Karpas-422 (cell line): ENCODE measurements at regions not wholly inside any gene's neighbourhood (a gene's known extent, or its start where the extent isn't known, plus 50 kb on each side); places are given as distances from the start of the nearest gene placed in this dataset.

Experiments used
- DNase-seq: peaks from one replicate; pipeline ENCODE4 v3.0.0-alpha.2; 2015
- H2AFZ ChIP-seq: fragments of 200-600 bp; sonication (generic); 2 replicates; pipeline ENCODE4 v1.6.1; 2014; ENCODE audit warnings: antibody characterized with exemption, low read length, mixed read lengths
- H3K27ac ChIP-seq: fragments of 200-600 bp; sonication (generic); 2 replicates; pipeline ENCODE4 v1.5.1; 2014; ENCODE audit warnings: mild to moderate bottlenecking, low read length, moderate library complexity
- H3K27me3 ChIP-seq: fragments of 200-600 bp; sonication (generic); 2 replicates; pipeline ENCODE4 v1.6.1; 2014; ENCODE audit warnings: low read length, mixed read lengths
- H3K36me3 ChIP-seq: fragments of 200-600 bp; sonication (generic); 2 replicates; pipeline ENCODE4 v1.6.1; 2014; ENCODE audit warnings: low read length, mixed read lengths; ENCODE audit not compliant: insufficient read depth
- H3K4me1 ChIP-seq: fragments of 200-600 bp; sonication (generic); 2 replicates; pipeline ENCODE4 v1.6.1; 2014; ENCODE audit warnings: mild to moderate bottlenecking, low read length, mixed read lengths
- H3K4me2 ChIP-seq: fragments of 200-600 bp; sonication (generic); 2 replicates; pipeline ENCODE4 v1.6.1; 2014; ENCODE audit warnings: low read length, low read depth, mild to moderate bottlenecking; ENCODE audit not compliant: poor library complexity, severe bottlenecking
- H3K4me3 ChIP-seq: fragments of 200-600 bp; sonication (generic); 2 replicates; pipeline ENCODE4 v1.5.1; 2014; ENCODE audit warnings: mild to moderate bottlenecking, antibody characterized with exemption, low read length, mixed read lengths
- H3K79me2 ChIP-seq: fragments of 200-600 bp; sonication (generic); 2 replicates; pipeline ENCODE4 v1.6.1; 2014; ENCODE audit warnings: mild to moderate bottlenecking, low read length, mixed read lengths
- H3K9ac ChIP-seq: fragments of 200-600 bp; sonication (generic); 2 replicates; pipeline ENCODE4 v1.6.0; 2014; ENCODE audit warnings: low read length
- H3K9me2 ChIP-seq: fragments of 200-600 bp; sonication (generic), shearing (Covaris generic); replicated peaks from 2 replicates; pipeline ENCODE4 v1.6.0; 2014; ENCODE audit warnings: mild to moderate bottlenecking, low read length, moderate library complexity; ENCODE audit not compliant: insufficient read depth
- H3K9me3 ChIP-seq: fragments of 300-700, 200-600 bp; sonication (generic); 2 replicates; pipeline ENCODE4 v1.6.1; 2014; ENCODE audit warnings: low read length, mixed read lengths
- H4K20me1 ChIP-seq: fragments of 200-600 bp; sonication (generic); 2 replicates; pipeline ENCODE4 v1.6.1; 2014; ENCODE audit warnings: mild to moderate bottlenecking, antibody characterized with exemption, low read length, low read depth; ENCODE audit not compliant: insufficient read depth

GRCh38 chr4:97374526-97374925 lies 768.8 kb downstream of the STPG2 start:
- Histone ChIP-seq H3K27ac (no peak overlapping the region), H3K36me3 (no peaks in the 10 kb centered on the region), H3K4me3 (no peak overlapping the region), H4K20me1 (no peaks in the 10 kb centered on the region), H3K9me3 (peaks cover 9% of the 10 kb centered on the region), H3K27me3 (no peaks in the 10 kb centered on the region), H3K9me2 (no peaks in the 10 kb centered on the region), H3K9ac (no peak overlapping the region), H3K79me2 (no peaks in the 10 kb centered on the region), H3K4me2 (no peak overlapping the region), H2AFZ (no peak overlapping the region), H3K4me1 (no peaks in the 10 kb centered on the region)
- DNase-seq: no peak

- H3K27ac ChIP-seq: no peak overlapping the region
- no peak overlapping the region for H3K9ac ChIP-seq
- H3K4me1 ChIP-seq: no peaks in the 10 kb centered on the region
- H3K9me2 ChIP-seq: no peaks in the 10 kb centered on the region
- H4K20me1 ChIP-seq: no peaks in the 10 kb centered on the region
- no peaks in the 10 kb centered on the region for H3K27me3 ChIP-seq
- no peaks in the 10 kb centered on the region for H3K79me2 ChIP-seq
- H2AFZ ChIP-seq: no peak overlapping the region
- no peak overlapping the region for H3K4me2 ChIP-seq
- H3K9me3 ChIP-seq: peaks cover 19% of the 10 kb centered on the region; the same call in 1 of the 2 replicates
- no peak overlapping the region for H3K4me3 ChIP-seq
- H3K36me3 ChIP-seq: no peaks in the 10 kb centered on the region
- DNase-seq: no peak
These were observed 756.3 kb downstream of the STPG2 start for GRCh38 chr4:97386969-97387368.

DNA sequence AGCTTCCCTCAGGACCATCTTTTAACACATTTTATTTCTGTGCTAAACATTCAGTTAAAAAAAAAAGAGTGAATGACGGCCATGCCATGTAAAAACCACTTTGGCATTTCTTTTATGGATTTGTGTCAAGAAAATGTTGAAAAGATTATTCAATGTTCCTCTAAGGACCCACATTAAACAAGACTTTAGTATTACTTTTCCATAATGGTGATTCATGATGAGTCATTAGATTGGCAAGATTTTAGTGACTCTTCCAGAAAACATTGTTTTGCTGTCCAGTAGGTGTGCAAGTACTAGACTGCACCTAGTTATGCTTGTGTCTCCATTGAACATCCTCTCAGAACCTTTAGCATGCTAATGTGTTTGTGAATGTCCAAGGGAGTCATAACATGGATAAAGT lies 748.6 kb downstream of the STPG2 start:
- H3K9ac ChIP-seq: no peak overlapping the region
- no peaks in the 10 kb centered on the region for H3K4me1 ChIP-seq
- no peaks in the 10 kb centered on the region for H3K36me3 ChIP-seq
- no peak overlapping the region for H3K4me2 ChIP-seq
- no peak for DNase-seq
- no peaks in the 10 kb centered on the region for H4K20me1 ChIP-seq
- H3K27me3 ChIP-seq: no peaks in the 10 kb centered on the region
- no peaks in the 10 kb centered on the region for H3K79me2 ChIP-seq
- H3K4me3 ChIP-seq: no peak overlapping the region
- H3K9me3 ChIP-seq: peaks cover 10% of the 10 kb centered on the region; the same call in 1 of the 2 replicates
- H3K27ac ChIP-seq: no peak overlapping the region
- no peaks in the 10 kb centered on the region for H3K9me2 ChIP-seq
- no peak overlapping the region for H2AFZ ChIP-seq

- H3K4me2 ChIP-seq: no peak overlapping the region
- H2AFZ ChIP-seq: no peak overlapping the region
- H4K20me1 ChIP-seq: no peaks in the 10 kb centered on the region
- no peak overlapping the region for H3K4me3 ChIP-seq
- no peak overlapping the region for H3K27ac ChIP-seq
- no peaks in the 10 kb centered on the region for H3K79me2 ChIP-seq
- H3K9me3 ChIP-seq: peaks cover 3% of the 10 kb centered on the region; the same call in 1 of the 2 replicates
- DNase-seq: no peak
- H3K27me3 ChIP-seq: no peaks in the 10 kb centered on the region
- H3K9me2 ChIP-seq: no peaks in the 10 kb centered on the region
- H3K9ac ChIP-seq: no peak overlapping the region
- no peaks in the 10 kb centered on the region for H3K36me3 ChIP-seq
- H3K4me1 ChIP-seq: no peaks in the 10 kb centered on the region
These were observed 747.2 kb downstream of the STPG2 start for GRCh38 chr4:97396097-97396496.

DNA sequence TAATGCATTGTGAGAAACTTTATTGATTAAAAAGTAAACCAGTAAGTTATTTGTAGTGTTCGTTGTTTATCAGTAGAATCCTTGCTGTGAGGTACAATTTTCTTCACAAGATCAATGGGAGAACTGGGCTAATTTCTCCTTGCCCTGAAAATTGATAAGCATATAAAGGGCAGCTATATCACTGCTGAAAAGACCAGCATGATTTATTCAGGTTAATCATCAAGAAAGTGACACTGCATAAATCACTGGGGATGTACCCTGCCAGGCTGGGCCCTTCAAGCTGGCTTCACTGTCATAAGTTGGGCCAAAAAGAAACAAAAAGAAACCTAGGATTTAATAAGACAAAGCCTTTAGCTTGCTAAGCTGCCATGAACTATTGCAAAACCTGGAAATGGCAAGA lies 746.7 kb downstream of the STPG2 start:
- Histone ChIP-seq H3K4me2 (no peak overlapping the region), H3K27ac (no peak overlapping the region), H2AFZ (no peak overlapping the region), H3K27me3 (no peaks in the 10 kb centered on the region), H3K9me3 (peaks cover 3% of the 10 kb centered on the region; the same call in 1 of the 2 replicates), H3K79me2 (no peaks in the 10 kb centered on the region), H3K36me3 (no peaks in the 10 kb centered on the region), H3K9ac (no peak overlapping the region), H4K20me1 (no peaks in the 10 kb centered on the region), H3K4me3 (no peak overlapping the region), H3K4me1 (no peaks in the 10 kb centered on the region), H3K9me2 (no peaks in the 10 kb centered on the region)
- no peak for DNase-seq

DNA sequence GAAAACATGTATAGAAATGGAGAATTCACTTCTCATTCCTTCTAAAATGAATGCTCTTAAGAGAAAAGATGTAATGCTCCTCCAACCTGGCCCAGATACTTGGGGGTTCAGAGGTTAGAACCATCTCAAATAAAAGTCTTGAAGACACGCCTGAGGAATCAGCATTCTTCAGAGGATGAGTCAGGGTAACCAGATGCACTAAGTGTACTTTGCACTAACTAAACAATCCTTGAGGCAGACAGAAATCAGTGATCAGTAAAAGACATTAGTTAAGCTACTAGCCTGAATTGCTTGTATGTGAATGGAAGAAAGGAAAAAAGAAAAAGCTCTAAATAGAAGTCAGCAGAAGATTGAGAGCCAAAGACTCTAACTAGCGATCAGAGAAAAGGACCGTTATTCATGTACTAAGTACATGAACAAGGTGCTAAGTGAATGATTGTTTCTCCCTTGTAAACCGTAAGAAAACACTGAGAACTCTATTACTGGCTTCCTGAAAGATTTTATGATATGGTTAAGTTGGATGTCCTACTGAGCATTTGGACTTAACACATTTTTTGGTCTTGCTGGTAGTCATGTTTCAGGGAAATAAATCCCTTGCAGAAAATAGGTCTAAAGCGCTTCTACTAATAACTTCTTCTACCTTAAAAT lies 738.3 kb downstream of the STPG2 start:
- Histone ChIP-seq H3K36me3 (no peaks in the 10 kb centered on the region), H3K9ac (no peak overlapping the region), H2AFZ (no peak overlapping the region), H3K27me3 (no peaks in the 10 kb centered on the region), H3K4me1 (no peaks in the 10 kb centered on the region), H3K27ac (no peak overlapping the region), H3K4me3 (no peak overlapping the region), H3K4me2 (no peak overlapping the region), H3K79me2 (no peaks in the 10 kb centered on the region), H3K9me3 (peaks cover 17% of the 10 kb centered on the region; the same call in 1 of the 2 replicates), H4K20me1 (no peaks in the 10 kb centered on the region), H3K9me2 (no peaks in the 10 kb centered on the region)
- no peak for DNase-seq

GRCh38 chr4:97411356-97411755 lies 731.9 kb downstream of the STPG2 start:
- Histone ChIP-seq H3K4me1 (no peaks in the 10 kb centered on the region), H3K27me3 (no peaks in the 10 kb centered on the region), H4K20me1 (no peaks in the 10 kb centered on the region), H3K4me2 (no peak overlapping the region), H2AFZ (no peak overlapping the region), H3K9ac (no peak overlapping the region), H3K79me2 (no peaks in the 10 kb centered on the region), H3K9me2 (no peaks in the 10 kb centered on the region), H3K36me3 (no peaks in the 10 kb centered on the region), H3K4me3 (no peak overlapping the region), H3K27ac (no peak overlapping the region), H3K9me3 (peaks cover 40% of the 10 kb centered on the region)
- DNase-seq: no peak

DNA sequence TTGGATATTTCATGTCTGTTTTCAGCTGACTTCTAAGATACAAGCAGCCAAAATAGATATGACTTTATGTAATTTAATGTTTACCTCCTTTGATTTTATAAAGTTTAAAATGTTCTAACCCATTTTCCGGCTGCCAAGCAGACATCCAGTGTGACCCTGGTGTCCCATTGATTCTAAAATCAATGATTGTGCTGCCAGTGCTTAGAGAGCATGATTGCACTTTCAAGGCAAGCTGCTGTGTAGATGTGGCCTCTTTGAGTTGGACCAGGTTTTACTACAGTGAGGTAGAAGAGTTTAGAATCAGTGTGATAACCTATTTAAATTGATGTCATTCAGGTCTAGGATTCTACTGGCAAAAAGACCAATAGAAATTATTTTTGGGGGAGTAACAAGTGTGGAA lies 730.9 kb downstream of the STPG2 start:
- Histone ChIP-seq H3K79me2 (no peaks in the 10 kb centered on the region), H4K20me1 (no peaks in the 10 kb centered on the region), H2AFZ (no peak overlapping the region), H3K36me3 (no peaks in the 10 kb centered on the region), H3K9me3 (peaks cover 39% of the 10 kb centered on the region), H3K4me2 (no peak overlapping the region), H3K27ac (no peak overlapping the region), H3K9me2 (no peaks in the 10 kb centered on the region), H3K9ac (no peak overlapping the region), H3K4me1 (no peaks in the 10 kb centered on the region), H3K4me3 (no peak overlapping the region), H3K27me3 (no peaks in the 10 kb centered on the region)
- DNase-seq: no peak
